ENCODE measurements at regions not wholly inside any gene's neighbourhood (a gene's known extent, or its start where the extent isn't known, plus 50 kb on each side); places are given as distances from the start of the nearest gene placed in this dataset.

DNA sequence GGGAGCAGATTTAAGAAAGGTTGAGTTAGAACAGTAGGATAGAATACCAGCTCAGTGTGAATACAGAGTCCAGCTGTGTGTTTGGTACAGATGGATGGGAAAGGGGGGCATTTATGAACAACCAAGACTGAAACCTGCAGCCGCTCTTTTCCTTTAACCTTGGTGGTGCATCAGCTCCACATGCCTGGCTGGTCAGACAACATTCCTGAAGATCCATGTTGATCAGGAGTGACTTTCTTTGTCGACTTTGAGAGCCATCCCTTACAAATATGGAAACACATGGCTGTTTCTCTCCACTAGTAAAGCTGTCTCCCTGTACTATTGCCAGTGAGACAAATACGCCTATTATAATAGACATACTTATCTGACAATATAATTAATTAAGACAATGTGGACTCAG is 476.5 kb upstream of the IGFBP3 start:
- no peak for DNase-seq

DNA sequence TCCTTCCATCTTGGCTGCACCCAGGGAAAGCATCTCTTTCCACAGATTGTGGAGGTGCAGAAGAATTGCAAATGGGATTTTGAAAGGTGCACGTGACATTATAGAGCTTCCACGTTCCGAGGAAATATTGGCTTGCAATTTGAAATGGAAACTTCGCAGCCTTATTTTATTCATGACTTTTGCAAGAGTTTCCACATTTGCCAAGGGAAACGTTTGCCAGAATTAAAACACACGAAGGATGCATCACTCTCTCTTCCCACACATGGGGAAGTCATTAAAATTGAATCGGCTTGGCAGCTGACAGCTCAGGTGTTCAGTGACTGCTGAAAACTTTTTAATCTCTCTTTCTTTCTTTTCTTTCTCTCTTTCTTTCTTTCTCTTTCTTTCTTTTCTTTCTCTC is 475.4 kb upstream of the IGFBP3 start:
- DNase-seq: no peak

DNA sequence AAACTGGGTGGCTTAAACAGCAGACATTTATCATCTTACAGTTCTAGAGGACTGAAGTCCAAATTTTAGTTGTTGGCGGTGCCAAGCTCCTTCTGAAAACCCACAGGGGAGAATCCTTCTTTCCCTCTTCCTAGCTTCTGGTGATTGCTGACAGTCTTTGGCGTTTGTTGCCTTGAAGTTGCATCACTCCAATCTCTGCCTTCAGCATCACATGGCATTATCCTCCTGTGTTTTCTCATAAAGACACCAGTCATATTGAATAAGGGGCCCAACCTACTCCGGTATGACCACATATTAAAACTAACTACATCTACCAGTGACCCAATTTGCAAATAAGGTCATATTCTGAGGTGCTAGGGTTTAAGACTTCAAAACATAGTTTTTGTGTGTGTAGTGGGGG is 472.1 kb upstream of the IGFBP3 start:
- DNase-seq: no peak

DNA sequence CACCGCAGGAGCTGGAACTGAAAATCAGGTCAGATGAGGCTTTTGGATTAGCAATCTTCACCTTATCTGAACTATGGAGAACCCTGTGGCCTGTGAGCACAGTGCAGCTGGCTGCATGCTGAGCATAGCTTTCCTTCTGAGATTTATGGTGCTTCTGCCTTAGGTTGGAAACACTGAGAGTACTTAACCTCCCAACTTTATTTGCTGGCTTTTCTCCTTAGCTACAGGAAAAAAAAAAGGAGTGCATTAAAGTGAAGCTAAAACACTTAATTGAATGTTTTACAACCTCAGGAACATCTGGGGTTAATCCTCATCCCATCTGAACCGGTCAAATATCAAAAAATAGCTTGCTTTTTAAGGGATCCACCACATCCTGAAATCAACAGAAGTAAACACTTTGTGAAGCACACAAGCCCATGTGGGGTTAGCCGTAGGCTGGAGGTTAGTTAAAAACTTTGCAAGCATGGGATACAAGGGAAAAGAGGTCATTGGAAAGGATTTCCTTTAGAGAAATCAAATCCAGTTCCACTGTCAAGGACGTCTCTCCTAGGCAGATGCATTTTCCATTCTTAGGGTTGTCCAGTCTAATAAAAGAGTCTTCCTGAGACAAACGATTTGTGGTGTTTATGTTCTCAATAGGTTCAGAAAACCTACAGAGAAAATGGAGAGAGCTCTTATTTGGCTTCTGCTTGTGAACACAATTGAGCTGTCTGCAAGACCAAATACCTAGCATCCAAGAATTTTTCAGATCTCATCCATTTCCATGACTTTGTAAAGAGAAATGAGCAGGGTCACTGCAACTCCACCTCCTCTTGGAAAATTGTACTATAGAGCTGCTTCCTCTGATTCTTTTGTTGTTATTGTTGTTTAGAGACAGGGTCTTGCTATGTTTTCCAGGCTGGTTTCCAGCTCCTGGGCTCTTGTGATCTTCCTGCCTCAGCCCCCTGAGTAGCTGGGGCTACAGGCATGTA is 470.4 kb upstream of the IGFBP3 start:
- DNase-seq: no peak

DNA sequence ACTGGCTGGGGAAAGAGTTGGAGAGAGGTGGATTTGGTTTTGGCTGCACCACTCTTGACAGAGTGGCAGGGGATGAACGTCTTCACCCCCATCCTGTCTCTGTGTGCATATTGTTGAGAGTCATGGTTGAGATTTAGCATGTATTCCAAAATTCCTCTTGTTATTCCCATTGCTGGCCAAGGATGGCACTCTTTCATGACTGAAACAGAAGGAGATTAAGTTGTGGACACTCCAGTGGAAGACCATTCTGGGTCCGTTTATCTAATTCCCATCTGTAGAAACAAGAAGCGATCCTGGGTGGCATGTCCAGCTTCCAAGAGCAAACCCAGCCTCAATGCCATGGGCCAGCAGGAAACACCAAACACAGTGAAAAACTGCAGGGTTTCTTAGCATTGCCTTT is 469.0 kb upstream of the IGFBP3 start:
- DNase-seq: no peak

DNA sequence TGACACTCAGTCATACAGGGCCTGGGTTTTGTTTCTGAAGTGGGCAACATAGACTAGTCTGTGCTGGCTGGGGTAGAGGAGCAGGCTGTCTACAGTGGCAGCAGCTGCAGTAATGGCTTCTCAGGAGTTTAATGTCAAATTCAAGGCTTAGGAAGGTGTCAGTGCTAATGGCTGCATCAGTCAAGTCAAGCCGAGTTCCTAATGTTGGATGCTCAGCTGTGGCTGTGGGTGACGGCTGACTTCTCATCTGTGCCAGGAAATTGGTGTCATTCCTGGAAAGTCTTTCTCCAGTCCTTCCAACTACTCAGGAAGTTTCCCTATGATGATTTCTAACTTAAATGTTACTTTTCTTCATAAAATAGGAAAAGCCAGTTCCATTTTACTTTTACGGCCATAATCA is 468.1 kb upstream of the IGFBP3 start:
- no peak for DNase-seq

DNA sequence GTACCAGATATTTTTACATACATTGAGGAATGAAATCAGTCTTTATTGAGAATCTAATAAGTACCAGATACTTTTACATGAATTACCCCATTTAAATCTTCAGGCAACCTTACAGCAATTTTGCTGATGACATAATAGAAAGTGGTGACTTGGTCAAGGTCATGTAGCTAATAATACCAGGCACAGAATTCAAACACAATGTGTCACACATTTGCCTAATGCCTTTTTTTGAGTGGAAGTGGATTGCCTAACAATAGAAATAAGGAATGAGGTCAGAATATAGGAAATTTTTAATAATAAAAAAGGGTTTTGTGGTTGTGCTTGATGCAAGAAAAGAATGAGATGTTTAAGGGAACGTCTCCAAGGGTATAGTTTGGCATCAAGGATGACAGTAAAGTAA is 466.6 kb upstream of the IGFBP3 start:
- no peak for DNase-seq

DNA sequence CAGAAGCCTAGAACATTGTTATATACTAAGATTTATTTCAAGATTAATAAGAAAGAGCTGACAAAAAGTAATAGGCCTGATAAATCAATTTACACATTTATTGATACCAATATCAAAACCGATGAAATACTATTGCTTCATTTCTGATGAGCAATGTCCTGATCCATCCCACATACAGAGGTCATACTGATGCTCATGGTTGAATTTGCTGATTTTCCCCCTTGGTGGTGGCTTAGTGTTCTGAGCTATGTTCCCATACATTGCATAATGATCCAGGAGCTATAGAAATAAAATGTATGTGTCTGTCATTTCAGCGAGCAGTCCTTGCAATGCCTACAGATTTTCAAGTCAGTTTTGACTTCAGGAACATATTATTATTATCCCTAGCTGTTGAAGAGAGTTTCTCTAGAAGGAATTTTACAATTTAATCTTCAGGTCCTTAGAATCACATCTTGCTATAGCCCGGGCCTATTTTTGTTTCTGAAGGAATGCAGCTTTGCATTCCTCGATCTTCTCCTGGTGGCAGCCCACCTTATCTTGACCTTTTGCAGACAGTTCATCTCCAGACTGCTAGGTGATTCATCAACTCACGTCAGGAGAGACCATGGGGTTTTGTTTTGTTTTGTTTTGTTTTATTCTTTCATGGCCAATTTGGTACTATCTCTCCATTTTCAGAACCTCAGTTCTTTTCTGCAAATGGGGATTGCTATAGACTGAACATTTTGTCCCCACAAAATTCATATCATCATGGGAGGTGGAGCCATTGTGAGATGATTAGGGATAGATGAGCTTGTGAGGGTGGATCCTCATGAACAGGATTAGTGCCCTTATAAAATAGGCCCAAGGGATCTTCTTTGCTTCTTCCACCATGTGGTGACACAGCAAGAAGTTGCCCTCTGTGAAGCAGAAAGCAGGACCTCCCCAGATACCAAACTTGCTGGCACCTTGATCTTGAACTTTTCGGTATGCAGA is 465.6 kb upstream of the IGFBP3 start:
- DNase-seq: no peak

DNA sequence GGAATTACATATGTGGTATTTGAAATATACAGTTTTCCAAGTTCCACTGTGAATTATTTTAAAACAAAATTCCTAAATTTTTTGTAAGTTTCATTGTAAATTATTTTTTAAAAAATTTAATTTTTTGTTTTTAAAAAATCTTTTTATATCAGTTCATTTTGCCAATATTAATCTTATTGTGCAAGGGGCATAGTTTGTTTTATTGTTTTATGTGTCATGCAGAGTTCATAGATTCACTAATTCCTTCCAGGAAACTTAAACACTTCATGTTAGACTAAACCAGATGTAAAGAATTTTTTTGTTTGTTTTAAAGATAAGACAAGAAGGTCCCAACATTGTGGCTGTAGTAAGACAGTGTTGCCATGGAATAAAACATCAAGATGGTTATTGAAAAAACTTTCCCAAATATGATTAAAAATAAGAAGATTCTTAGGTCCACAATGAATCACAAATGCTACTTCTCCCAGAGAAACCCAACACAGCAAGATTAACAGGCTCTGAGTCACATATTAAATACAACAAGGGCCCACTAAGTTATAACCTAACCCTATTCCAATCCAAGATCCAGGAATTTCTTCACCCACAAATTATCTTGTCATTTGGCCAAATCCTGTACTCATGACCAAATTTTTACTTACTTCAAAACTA is 464.7 kb upstream of the IGFBP3 start:
- no peak for DNase-seq

DNA sequence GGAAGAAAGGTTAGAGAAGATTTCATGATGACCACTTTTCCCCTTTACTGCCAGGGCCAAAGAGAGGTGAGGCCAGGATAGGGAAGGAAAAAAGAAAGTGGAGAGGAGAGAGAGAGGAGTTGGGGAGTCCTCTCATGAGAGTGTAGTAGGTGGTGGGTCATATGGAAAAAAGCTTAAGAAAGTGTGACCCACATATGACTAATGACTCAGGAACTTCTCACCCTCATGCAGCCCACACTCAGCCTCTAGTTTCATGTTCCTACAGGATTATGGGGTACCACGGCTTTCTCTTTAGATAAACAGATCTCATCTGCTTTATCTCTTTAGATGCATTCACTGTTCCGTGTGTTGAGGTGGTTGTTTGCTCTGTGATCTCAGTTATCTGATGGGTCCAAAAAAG is 462.5 kb upstream of the IGFBP3 start:
- no peak for DNase-seq

DNA sequence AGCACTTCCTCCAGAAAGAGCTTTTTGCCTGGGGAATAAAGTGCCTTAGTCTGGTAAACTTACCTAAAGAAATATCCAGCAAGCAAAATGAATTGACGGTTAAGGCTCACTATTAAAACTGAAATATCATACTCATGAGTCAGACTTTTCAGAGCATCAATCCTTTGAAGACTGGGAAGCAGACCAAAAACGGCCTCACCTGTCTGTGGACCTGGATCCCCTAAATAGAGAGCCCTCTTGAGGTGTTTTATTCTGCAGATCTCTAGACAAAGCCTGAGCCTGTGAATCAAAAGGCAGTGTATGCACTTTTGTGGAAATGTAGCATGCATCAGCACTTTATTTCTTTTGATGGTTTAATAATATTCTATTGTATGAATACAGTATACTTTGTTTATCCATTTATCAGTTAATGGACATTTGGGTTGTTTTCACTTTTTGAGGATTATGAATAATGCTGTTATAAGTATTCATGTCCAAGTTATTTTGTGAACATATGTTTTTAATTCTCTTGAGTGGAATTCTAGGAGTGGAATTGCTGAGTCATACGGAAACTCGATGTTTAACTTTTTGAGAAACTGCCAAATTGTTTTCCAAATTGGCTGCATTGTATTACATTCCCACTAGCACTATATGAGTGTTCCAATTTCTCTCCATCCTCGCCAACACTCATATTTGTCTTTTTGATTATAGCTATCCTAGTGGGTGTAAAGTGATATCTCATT is 449.0 kb upstream of the IGFBP3 start:
- DNase-seq: no peak

DNA sequence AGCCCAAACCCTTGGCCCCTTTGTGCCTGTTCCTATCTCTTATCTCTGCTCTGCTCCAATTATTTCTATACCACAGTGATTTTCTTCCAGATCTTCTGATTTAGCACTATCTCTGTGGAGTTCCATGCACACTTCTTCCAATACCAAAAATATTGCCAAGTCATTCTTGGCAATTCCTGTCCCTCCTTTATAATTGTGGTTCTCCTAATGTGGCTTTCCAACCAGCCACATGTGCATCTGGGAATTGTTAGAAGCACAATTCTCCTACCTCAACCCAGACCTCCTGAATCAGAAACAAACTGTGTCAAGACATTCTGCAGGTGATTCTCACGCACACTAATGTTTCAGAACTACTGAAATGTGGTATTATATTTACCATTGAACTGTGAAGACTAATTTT is 447.8 kb upstream of the IGFBP3 start:
- no peak for DNase-seq

DNA sequence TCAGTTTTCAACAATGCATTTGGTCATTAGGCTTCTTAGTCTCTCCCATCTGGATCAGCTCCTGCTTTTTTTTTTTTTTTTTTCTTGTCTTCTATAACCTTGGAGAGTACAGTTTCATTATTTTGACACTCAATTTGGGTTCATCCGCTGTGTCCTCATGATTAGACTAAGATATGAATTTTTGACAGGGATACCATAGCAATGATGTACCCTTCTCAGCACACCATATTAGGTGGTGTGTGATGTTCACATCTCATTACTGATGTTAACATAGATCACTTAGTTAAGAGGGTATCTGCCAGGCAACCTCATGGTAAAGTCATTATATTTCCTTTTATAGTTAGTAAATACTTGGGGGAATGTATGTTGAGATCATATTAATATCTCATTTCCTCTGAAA is 445.5 kb upstream of the IGFBP3 start:
- no peak for DNase-seq

DNA sequence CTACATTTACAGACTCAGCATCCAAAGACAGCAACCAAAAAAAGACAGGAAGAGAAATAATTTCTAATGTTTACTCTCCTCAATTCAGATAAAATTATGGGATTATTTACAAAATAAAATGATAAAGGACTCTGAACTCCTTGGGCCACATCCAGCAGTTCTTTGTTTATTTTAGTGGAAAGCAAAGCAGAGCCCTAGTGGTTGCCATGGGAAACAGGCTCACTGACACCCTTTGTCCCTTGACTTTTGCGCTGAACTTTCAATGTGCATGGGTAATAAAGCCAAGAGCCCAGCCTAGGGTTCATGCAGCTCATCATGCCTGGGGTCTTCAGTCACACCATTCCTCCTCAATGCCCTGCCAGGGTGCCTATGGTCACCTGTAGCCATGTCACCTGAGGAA is 442.6 kb upstream of the IGFBP3 start:
- no peak for DNase-seq

DNA sequence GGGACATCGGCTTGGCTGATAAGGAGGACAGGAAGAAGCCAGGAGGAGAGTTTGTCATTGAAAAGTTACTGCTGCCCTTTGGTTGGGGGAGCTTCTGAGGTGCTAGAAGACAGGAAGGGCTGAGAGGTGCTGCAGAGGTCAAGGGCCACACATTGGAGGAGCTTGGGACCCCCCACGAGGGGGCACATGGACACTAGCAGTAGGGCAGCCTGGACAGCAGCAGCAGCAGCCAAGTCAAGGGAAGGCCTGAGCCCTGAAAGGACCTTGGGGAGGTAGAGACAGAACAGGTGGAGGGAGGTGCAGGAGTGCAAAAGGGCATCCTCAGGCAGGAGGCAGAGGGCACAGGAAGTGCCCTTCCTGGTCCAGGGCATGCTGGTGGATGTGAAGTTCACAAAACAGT is 439.7 kb upstream of the IGFBP3 start:
- no peak for DNase-seq

DNA sequence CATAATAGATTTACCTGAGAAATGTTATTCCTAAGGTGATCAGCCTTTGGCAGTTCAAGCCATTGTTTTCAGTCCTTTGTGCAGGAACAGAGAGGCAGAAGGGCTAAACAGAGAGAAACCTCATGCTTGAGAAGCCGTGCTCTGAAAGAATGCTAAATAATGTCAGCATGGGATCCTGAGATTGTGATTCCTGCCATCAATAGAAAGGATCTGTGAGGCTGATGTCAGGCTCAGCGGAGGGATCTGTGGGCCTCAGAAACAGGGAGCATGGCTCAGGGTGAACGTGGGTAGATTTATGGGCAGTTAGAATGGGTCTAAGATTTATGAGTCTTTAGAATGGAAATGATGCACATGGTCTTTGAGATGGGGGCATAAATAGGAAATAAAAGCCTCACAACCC is 439.2 kb upstream of the IGFBP3 start:
- no peak for DNase-seq

DNA sequence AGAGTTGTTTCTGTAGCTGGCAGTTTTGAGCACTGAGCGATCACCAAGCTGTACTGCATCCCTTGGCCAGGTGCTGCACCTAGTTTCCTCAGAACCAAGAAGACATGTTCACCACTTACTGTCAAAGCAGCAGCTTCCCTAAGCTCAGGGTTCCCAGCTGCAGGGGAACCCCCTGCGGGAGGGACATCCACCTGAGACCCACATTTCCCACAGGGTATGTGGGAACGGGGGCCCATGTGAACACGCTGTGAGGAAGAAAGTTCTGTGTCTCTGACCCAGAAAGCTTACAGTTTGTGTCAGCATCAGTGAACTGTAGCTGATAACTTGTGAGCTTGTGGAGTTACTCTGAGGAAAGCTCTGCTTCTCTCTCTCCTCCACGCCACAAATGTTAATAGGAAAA is 436.8 kb upstream of the IGFBP3 start:
- no peak for DNase-seq

DNA sequence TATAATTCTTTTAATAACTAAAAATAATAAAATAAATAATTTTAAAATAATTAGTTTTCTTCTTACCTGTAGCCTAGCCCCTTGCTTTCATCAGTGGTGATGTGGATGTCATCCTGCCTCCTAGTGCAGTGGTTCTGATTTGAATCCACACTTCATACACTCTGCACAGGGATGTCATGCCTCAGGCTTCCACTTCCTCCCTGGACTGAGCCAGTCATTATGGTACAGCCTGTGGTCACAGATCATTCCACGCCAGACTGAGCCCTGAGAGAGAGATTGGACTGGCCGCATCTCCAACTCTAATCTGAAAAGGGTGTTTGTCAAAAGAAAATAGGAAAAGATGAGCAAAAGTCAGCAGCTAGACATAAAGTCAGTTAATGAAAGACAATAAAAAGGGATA is 436.2 kb upstream of the IGFBP3 start:
- no peak for DNase-seq

DNA sequence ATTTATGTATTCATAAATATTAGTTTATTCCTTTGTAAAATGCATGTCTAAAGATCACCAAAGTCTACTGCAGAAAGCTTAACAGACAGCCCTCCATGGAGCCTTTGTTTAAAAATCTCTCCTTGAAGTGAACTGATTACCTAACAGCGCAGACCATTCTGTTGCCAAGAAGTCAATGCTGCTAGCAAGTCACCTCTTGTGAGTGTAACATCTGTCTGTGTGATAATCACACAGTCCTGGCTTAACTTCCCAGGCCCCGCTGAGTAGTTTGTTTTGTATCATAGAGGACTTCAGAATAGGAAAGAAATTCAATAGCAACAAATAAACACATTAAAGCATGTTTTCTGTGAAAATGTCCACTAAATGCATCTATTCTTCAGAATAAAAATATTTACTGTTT is 435.3 kb upstream of the IGFBP3 start:
- DNase-seq: no peak

DNA sequence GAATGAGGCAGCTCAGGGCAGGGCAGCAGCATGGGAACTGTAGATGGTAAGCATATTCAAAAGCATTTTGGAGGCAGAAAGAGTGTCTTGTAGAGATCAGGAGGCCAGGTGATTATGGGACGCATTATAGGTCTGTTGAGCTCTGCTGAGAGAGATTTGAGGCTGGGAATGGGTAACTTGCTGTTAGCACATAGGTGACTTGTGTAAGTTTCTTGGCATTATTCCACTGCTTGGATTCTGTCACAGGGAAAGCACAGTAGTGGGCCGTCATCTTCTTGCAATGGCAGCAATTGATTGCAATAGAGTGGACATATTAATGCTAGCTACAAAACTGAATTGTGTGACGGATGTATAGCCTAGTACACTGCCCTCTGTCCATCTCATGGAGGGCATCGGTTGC is 434.3 kb upstream of the IGFBP3 start:
- DNase-seq: no peak

DNA sequence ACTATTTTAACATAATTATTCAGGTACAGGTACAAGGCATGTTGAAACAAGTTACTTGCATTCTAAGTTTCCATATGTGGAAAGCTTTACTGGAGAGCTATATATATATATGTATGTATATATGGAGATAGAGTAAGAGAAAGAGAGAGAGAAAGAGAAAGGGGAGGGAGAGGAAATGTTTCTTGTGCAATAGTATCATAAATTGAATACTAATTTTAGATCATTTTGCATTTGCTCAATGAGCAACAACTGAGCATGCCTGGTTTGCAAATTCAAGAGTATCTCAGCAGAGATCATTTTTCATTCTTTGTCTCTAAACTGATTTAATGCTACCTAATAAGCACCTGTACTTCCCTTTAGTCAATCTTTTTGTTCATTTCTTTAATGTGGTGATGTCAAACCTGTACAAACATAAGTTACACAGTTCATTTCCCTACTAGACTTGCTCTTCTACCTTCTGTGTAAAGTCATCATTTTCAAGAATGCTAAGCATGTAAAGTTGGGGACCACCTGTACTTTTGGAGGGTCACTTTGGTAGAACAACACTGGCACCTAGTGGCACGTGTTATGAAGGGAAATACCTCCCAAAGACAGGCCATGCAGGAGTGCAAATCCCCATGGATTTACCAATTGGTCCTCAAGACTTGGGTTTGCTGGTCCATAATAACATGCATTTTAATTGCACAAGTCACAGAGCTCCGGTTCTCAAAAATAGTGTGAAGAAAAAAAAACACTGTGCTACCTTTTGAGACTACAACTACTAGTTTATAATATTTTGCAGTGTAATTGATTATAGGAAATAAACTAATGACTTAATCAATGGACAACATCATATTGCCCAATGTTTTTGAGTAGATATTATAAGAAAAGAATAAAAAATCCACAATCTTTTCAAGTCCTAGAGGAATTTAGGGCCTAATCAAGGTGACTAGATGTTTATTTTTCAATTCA is 431.2 kb upstream of the IGFBP3 start:
- no peak for DNase-seq

DNA sequence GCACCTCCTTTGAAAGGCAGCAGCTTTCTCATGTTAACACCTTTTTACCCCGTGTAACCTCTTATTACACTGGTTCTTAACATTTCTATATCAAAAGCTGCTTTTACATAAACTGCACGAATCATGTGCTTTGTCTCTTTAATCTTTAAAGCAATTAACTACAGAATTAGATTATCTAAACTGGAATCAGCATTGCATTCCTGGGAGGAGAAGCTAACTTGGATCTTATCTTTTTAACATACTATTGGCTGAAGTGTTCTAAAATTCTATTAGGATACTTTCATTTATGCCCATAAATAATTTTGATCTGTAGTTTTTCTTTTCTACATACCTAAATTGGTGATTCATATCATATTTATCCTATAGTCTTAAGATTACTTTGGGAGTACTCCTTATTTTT is 428.4 kb upstream of the IGFBP3 start:
- no peak for DNase-seq

Data from DMS79 (cell line).